HG03135 (cell line): ENCODE measurements at regions not wholly inside any gene's neighbourhood (a gene's known extent, or its start where the extent isn't known, plus 50 kb on each side); places are given as distances from the start of the nearest gene placed in this dataset.

Source experiments
- ATAC-seq: cut with Tn5 transposase; IDR thresholded peaks from one replicate; pipeline ENCODE4 v1.9.1; 2021; ENCODE audit warnings: mild to moderate bottlenecking, moderate library complexity; ENCODE audit not compliant: unreplicated experiment

DNA sequence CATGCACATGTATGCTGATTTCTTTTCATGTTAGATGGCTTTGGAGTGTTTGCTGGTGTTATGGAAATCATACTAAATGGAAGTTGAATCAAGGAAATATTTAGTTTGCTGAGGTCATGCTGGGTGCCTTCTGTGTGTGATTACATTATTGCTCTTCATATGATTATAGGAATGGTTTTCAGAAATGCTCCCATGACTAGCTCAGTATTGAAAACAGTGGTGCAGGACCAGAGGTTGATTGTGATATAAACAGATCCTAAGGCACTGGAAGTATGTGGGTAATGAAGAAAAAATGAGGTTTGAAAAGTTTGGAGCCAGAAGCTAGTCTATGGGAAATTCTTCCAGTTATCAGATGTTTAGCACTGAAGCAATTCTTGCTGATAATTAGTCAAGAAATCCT lies 693.1 kb downstream of the UTRN start:
- no peak for ATAC-seq

DNA sequence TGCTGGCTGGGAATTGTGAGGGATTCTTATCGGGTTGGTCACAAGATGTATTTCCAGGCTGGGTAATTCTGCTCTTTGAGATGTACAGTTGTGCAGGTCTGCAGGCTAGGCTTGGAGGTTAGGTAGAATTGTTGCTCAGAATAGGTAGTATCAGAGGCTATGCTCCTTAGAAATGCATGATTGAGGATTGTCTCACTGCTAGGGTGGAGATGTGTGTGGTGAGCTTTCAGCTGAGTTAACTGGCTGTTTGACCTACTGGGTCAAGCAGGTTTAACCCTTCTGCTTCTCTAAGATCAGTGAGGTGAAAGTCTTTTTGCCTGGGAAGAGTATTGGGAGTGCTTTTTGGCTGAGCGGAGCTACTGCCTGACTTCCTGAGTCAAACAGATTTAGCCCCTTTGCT lies 701.1 kb downstream of the UTRN start:
- ATAC-seq, result no peak

DNA sequence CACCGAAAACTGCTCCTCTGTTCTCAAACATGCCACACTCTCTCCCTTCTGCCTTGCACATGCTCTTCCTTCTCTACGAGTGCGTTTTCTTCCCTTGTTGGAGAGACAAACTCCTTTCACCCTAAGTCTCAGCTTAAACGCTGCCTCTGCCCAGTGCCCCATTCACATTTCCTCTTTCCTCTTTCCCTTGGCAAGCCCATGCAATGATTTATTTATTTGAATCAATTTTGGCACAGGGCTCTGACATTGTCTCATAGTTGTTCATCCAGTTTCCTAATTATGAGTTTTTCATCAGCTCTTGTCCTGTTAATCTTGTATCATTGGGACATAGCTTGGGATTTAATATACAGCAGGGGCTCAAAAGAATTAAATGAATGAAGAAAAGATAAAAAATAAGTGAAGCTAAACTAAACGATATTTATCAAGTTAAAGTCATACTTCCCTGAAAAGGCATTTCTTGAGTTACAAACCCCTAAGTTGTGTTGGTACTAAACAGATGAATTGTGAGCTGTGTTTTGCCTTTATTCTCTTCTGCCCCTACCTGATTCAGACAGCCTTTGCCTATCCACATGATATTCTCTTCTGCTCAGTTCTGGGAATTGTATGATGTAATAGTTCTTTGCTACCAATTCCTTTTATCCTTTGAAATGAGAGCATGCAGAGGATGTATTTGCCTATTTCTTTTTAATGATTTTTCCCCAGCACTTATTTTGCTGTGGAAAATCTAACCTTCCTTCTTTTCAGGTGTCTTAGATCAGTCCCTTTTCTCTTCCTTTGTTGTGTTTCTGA lies 704.4 kb downstream of the UTRN start:
- no peak for ATAC-seq

DNA sequence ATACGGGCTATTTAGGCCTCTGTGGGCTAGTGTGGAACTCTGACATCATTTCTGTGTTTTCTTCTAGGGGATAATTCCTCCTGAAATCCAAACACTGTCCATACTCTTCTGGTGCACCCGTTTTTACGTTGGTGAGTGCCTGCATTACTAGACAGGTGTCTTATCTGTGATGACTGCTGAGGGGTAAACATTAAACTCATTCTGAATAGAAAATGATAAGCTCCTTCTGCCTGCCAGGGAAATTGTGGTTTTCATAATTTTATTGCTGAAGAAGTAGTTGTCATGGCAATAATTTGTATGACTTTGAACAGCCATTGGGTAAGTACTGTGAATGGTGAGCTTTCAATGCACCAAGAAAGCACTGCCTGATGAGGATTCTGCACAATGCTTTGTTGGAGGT lies 705.6 kb downstream of the UTRN start:
- ATAC-seq, result no peak

DNA sequence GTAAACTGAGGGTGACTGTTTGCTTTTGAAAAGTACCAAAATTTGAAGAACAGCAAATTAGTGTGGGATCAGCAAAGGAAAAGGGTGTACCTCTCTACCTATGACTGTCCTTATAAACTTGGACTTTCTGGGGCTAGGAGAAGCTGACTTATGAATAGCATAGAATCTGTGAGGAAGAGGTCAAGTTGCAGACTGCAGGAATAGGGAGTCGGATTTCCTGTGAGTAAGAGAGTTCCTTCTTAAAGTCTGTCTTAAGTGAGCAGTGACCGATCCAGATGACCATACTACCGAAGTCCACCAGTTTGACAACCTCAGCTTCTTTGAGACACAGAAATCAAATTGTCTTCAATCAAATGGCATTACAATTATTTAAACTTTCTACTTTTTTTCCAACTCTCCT lies 708.7 kb downstream of the UTRN start:
- no peak for ATAC-seq

GRCh38 chr6:144997996-144998395 lies 712.9 kb downstream of the UTRN start:
- no peak for ATAC-seq

DNA sequence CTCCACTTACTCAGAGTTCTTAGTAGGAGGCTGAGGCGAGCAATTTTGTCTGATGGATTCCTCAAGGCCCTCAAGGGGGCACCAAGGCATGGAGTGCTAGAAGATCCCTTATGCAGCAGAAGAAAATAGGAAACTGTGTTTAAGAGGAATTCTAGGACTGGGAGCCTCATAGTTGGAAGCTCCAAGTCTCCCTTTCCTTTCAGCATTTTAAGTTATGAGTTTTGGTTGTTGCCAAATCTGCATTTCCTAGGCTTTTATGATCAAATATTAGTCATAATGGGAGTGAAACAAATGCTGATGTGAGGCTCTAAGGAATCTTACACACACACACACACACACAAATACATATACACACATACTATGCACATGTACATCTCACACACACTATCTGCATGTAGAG lies 714.0 kb downstream of the UTRN start:
- ATAC-seq, result no peak

DNA sequence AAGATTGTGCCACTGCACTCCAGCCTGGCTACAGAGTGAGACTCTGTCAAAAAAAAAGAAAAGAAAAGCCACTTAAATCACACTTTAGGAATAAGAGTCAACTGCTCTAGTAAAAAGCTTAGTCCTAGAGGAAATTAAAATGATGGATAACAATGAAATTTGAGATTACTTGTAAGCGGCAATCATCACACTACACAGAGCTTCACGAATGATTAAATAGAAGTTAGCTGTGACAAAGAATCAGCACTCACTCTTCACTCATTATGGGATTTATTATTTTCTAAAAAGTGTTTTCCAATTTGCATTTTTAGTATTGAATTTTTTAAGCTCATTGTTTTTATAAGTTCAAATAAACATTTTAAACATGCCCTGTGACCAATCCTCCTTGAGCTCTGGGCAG lies 718.0 kb downstream of the UTRN start:
- no peak for ATAC-seq

GRCh38 chr6:145006914-145007313 lies 721.8 kb downstream of the UTRN start:
- no peak for ATAC-seq

- ATAC-seq, result no peak
Measured at GRCh38 chr6:145008715-145009114, 723.6 kb downstream of the UTRN start.

GRCh38 chr6:145009711-145010110 lies 724.6 kb downstream of the UTRN start:
- ATAC-seq, result no peak

GRCh38 chr6:145012039-145012662 lies 723.2 kb downstream of the EPM2A start:
- no peak for ATAC-seq

GRCh38 chr6:145015739-145016558 lies 719.4 kb downstream of the EPM2A start:
- ATAC-seq, result peak; percentile 92

DNA sequence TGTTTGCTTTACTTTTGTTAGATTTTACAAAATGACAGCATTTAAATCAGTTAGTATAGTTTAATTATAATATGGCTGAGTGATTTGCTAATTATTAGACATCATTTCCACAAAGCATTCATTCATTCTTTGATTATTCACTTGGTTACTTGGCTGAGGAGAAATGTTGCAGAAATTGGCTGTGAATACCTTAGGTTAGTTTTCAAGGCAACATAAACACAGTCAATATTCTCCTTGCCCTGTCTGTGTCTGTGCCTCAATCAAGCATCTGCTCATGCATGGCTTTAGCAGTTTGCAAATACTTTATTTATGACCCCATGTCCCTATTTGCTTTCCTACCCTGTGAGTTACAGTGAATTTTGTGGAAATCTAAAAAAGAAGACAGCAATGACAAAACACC lies 718.3 kb downstream of the EPM2A start:
- ATAC-seq, result no peak

DNA sequence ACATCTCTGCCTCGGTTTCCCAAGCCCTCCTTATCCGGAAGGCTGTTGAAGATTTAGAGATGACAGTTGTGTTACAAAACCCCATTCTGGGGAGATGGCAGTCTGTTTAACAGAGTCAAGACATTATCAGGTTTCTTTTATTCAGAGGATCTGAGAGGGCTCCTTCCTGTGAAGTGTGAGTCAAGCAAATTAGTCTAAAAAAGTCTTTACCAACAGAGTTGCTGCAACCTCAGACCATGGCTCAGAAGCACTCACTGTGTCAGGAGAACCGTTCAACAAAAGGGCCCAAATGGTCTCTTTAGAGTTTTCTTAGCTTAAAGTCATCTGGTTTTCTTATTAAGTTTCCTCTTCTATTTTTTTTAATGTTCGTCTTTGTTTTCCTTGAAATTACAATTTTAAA lies 717.8 kb downstream of the EPM2A start:
- no peak for ATAC-seq

DNA sequence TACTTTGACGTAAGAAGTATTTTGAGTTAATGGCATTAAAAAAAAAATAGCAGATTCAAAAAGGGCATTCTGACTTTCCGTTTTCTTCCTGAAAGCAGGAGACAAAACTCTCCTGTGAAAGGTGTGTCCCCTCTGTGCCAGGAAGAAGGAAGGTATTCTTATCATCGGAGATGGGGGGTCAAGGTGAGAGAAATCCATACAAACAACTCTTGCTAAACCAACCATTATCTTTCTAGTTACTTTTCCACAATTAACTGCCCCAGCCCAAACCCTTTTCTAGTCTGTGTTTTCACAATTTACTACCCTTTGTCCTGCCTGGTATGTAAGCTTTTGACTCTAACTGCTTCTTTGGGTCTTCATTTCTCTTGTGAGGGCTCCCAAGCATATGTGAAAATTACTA lies 717.3 kb downstream of the EPM2A start:
- no peak for ATAC-seq

GRCh38 chr6:145020114-145020513 lies 715.2 kb downstream of the EPM2A start:
- ATAC-seq, result no peak

GRCh38 chr6:145020543-145020942 lies 714.8 kb downstream of the EPM2A start:
- ATAC-seq, result no peak

GRCh38 chr6:145022199-145022796 lies 713.0 kb downstream of the EPM2A start:
- ATAC-seq, result no peak

DNA sequence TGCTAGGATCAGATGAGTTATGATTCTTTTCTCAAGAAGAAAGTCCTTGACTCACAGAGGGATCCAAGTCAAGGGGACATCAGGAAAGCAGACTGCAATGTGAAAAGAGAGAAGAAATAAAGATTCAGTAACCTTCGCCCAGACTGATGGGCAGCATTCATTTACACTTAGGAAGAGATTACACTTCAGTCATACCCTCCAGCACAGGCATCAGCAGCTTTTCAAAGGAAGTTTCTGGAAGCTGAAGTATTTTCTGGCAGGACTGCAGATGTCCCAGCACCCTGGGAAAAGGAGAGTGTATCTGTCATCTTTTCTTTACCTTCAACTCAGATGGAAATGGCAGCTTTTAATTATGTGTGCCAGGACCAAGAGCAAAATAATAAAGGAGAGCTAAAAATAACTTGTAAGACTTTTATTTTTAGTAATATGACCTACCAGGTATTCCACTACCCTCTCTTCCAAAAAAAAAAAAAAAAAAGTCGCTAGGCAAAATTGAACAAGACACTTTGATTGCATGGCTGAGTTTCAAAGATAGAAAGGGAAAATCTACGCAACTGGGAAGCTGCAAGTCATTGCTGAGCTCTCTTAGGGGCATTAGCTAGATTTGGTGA lies 712.1 kb downstream of the EPM2A start:
- no peak for ATAC-seq

DNA sequence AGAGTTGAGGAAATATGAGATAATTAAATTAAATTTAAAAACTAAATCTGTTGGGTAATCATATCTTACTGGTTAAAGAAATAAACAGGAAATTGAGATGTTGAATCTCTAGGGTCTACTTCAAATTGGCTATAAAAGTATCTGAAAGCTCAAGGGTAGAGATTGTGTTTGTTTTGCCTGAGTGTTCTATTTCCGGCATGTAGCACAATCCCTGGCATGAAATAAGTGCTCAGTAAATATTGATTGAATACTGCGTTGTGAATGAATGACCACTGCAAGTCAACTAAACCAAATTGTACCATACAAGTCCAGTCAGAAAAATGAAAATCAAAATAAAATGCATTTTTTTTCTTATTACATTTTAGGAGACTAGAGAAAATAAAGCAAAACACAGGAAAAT lies 709.8 kb downstream of the EPM2A start:
- no peak for ATAC-seq
